Heart left ventricle (tissue), 16 donors: ENCODE measurements at regions not wholly inside any gene's neighbourhood (a gene's known extent, or its start where the extent isn't known, plus 50 kb on each side); places are given as distances from the start of the nearest gene placed in this dataset.
"Not testable (repeated sequence)": the region's sequence is repeated elsewhere in the genome, so short reads cannot be mapped to it uniquely, and the experiment has no call there.

Experiments used
- ATAC-seq, 4 donors: fragments of 200-7000 bp; cut with Tn5 transposase; one replicate each; pipeline ENCODE4 v1.9.1; 2020 to 2022; ENCODE audit warnings: moderate library complexity in 4 of 4, mild to moderate bottlenecking in 3 of 4, moderate number of reproducible peaks in 1 of 4
- DNase-seq, 5 donors: peaks; one replicate each; pipeline ENCODE4 v3.0.0-alpha.2; 2020
- H3K27ac ChIP-seq, 12 donors: fragments of 200-600 bp; sonication (generic) in 4 of 12; one replicate each; pipeline versions ENCODE4 v1.5.0 to v1.8.0; 2016 to 2022; ENCODE audit warnings: mild to moderate bottlenecking in 2 of 12
- H3K27me3 ChIP-seq, 9 donors: fragments of 200-600 bp; sonication (generic) in 2 of 9; one replicate each; pipeline versions ENCODE4 v1.5.1 to v1.8.0; 2016 to 2022; ENCODE audit warnings: mild to moderate bottlenecking in 3 of 9
- H3K36me3 ChIP-seq, 9 donors: fragments of 200-600 bp; sonication (generic) in 2 of 9; one replicate each; pipeline versions ENCODE4 v1.5.0 to v1.8.0; 2018 to 2022; ENCODE audit warnings: mild to moderate bottlenecking in 2 of 9
- H3K4me1 ChIP-seq, 12 donors: fragments of 200-600 bp; sonication (generic) in 4 of 12; one replicate each; pipeline versions ENCODE4 v1.5.0 to v1.8.0; 2016 to 2022; ENCODE audit warnings: mild to moderate bottlenecking in 3 of 12
- H3K4me3 ChIP-seq, 12 donors: fragments of 200-600 bp; sonication (generic) in 4 of 12; one replicate each; pipeline versions ENCODE4 v1.5.0 to v1.8.0; 2017 to 2022; ENCODE audit warnings: mild to moderate bottlenecking in 9 of 12, moderate library complexity in 4 of 12
- H3K9me3 ChIP-seq, 12 donors: fragments of 200-600 bp; sonication (generic) in 4 of 12; one replicate each; pipeline versions ENCODE4 v1.5.0 to v1.8.0; 2016 to 2022; ENCODE audit warnings: mild to moderate bottlenecking in 1 of 12
- CTCF ChIP-seq, 12 donors: fragments of 200-600 bp; sonication (generic) in 4 of 12; IDR thresholded peaks; one replicate each; pipeline versions ENCODE4 v1.5.0 to v1.8.0; 2018 to 2022; ENCODE audit warnings: antibody characterized with exemption in 12 of 12, mild to moderate bottlenecking in 5 of 12
- POLR2A ChIP-seq, 2 donors: fragments of 450-650 bp; IDR thresholded peaks; one replicate each; pipeline ENCODE4 v1.6.1; 2017; ENCODE audit warnings: antibody characterized with exemption in 2 of 2, mild to moderate bottlenecking in 2 of 2, moderate library complexity in 2 of 2
- WGBS, 4 donors: extraction: QIAGEN DNeasy Blood & Tissue Kit in 2 of 4; methylation state at CpG; one replicate each; pipeline versions ENCODE4 v1.1.5 to v1.1.7; 2013 to 2018; 5-methylcytosine and 5-hydroxymethylcytosine counted together
- intact Hi-C, 10 donors: fragments of 100-400 bp; cut with DNase I; formaldehyde crosslinking; loops; one replicate each; pipeline versions ENCODE4 v1.11.1 to v1.14.2; 2022
- donor health status: ischemic (EF 13 %, LVEDD 7.1; RV severe dilation, severe dysfunction).
- donor health status: healthy with polysubstance abuse.
- donor health status: DM: no; HTN: yes; CAD: no.
- donor health status: DM: no; HTN: no; CAD: no.
- donor health status: ischemic (EF 25% LVEDD 6.9; RV normal size, moderate dysfunction).
- donor health status: ischemic (EF 25% LVEDD 5.7; RV mildly dilated, moderate dysfunction).
- donor health status: healthy.
- donor health status: DM: yes; HTN: yes; CAD: no.
- donor health status: ischemic (EF 35%, LVEDD 5.7; RV mildly dilated, moderate dysfunction).
- donor health status: nonischemic (EF 11% LVEDD 7.7; RV severe dilation, severe dysfunction).
- donor health status: DM: yes; HTN: yes; CAD: no.
- donor health status: PGD.
- donor health status: ischemic (EF 29% LVEDD 5.4; RV normal size, mild dysfunction).
- donor health status: nonischemic (EF 23%, LVEDD 6.1; RV moderate dilation, normal function).

DNA sequence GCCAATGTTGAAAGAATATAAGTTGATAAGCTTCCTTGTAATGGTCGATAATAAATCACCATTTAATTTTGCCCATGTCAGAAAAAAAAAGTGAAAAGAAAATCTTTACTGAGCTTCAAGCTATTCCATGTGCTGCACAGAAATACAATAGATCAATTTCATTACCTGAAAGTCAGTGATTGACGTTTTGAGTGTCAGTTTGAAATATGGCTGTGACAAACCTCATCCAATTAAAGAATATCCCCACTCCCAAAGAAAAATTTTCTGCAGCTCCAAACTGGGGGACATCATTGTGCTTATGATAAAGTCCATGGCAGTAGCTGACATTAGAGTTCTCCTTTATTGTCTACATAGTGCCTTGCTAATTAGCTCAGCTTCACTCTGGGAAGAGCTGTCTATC lies 184.8 kb upstream of the RPRM start:
- no peak for TF ChIP-seq CTCF (IDR thresholded peaks at IDR 0.05)
- TF ChIP-seq POLR2A (IDR thresholded peaks at IDR 0.05) = no peak
- ATAC-seq = no peak
- Histone ChIP-seq H3K27me3 (no peaks in the 10 kb centered on the region), H3K27ac (no peak overlapping the region), H3K4me3 (no peak overlapping the region), H3K36me3 (no peaks in the 10 kb centered on the region), H3K9me3 (peaks cover 0 to 9% (median 0%) of the 10 kb centered on the region in 12 donors), H3K4me1 (no peaks in the 10 kb centered on the region)
- no peak for DNase-seq
- intact Hi-C loops = no loop called here
- WGBS, 4 donors = 34 to 48% (median 40%) methylated on average over 2 of the region's 2 CpGs

GRCh38 chr2:153664009-153664408 lies 185.4 kb upstream of the RPRM start:
- H3K9me3 ChIP-seq, H3K4me3 ChIP-seq, H3K4me1 ChIP-seq, H3K36me3 ChIP-seq, H3K27ac ChIP-seq, H3K27me3 ChIP-seq, intact Hi-C loops, DNase-seq, ATAC-seq: not testable (repeated sequence)
- WGBS, 4 donors = 75 to 89% (median 81%) methylated on average over 5 of the region's 5 CpGs

DNA sequence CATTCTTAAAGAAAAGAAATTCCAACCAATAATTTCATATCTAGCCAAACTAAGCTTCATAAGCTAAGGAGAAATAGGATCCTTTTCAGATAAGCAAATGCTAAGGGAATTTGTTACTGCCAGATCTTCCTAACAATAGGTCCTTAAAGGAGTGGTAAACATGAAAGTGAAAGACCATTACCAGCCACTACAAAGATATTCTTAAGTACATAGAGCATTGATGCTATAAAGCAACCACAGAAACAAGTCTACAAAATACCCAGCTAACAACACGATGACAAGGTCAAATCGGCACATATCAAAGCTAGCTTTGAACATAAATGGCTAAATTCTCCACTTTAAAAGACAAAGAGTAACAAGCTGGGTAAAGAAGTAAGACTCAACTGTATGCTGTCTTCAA lies 188.9 kb upstream of the RPRM start:
- H3K36me3 ChIP-seq = no peaks in the 10 kb centered on the region
- TF ChIP-seq CTCF (IDR thresholded peaks at IDR 0.05) (no peak), POLR2A (IDR thresholded peaks at IDR 0.05) (no peak)
- intact Hi-C loops = no loop called here
- H3K27ac ChIP-seq = no peak overlapping the region
- no peaks in the 10 kb centered on the region for H3K27me3 ChIP-seq
- H3K9me3 ChIP-seq = peaks cover 0 to 9% (median 0%) of the 10 kb centered on the region in 12 donors
- 87 to 93% (median 90%) methylated on average over 2 of the region's 2 CpGs for WGBS, 4 donors
- no peak overlapping the region for H3K4me3 ChIP-seq
- DNase-seq (no peak), ATAC-seq (no peak)
- no peaks in the 10 kb centered on the region for H3K4me1 ChIP-seq

- DNase-seq = no peak
- intact Hi-C loops = no loop called here
- TF ChIP-seq POLR2A (IDR thresholded peaks at IDR 0.05) (no peak), CTCF (IDR thresholded peaks at IDR 0.05) (no peak)
These were observed 190.4 kb upstream of the RPRM start for GRCh38 chr2:153668923-153669322.

DNA sequence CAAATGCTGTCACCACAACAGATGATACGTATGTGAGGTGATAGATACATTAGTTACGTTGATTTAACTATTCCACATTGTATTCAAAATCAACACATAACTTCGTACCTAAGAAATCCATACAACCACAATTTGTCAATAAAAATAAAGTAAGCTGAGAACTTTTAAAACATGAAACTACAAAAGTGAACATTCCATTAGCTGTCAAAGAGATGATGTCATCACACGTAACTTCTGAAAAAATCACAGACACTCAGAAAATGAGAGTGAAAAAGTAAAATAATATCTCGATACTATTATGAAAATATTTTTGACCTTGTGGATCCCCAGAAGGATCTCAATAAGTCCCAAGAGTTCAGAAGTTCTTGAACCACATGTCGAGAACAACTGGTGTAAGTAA lies 161.6 kb upstream of the GALNT13 start:
- ATAC-seq (no peak), DNase-seq (no peak)
- 79 to 85% (median 84%) methylated on average over 6 of the region's 6 CpGs for WGBS, 4 donors
- Histone ChIP-seq H3K36me3 (no peaks in the 10 kb centered on the region), H3K4me3 (no peak overlapping the region), H3K27me3 (no peaks in the 10 kb centered on the region), H3K27ac (no peak overlapping the region), H3K9me3 (peaks cover 0 to 15% (median 0%) of the 10 kb centered on the region in 12 donors), H3K4me1 (no peaks in the 10 kb centered on the region)
- TF ChIP-seq POLR2A (IDR thresholded peaks at IDR 0.05) (no peak), CTCF (IDR thresholded peaks at IDR 0.05) (no peak)
- intact Hi-C loops = no loop called here

More at GRCh38 chr2:153668923-153669322, 190.4 kb upstream of the RPRM start:
- 38 to 69% (median 65%) methylated on average over 2 of the region's 2 CpGs for WGBS, 4 donors
- Histone ChIP-seq H3K27ac (no peak overlapping the region), H3K36me3 (no peaks in the 10 kb centered on the region), H3K4me1 (no peaks in the 10 kb centered on the region), H3K27me3 (no peaks in the 10 kb centered on the region), H3K4me3 (no peak overlapping the region), H3K9me3 (peaks cover 0 to 12% (median 0%) of the 10 kb centered on the region in 12 donors)
- ATAC-seq = no peak
